IMR-90 (cell line): ENCODE measurements at regions not wholly inside any gene's neighbourhood (a gene's known extent, or its start where the extent isn't known, plus 50 kb on each side); places are given as distances from the start of the nearest gene placed in this dataset.

Experiments
- CHD1 ChIP-seq: IDR thresholded peaks from 2 replicates; pipeline ENCODE4 v1.6.1; 2012; ENCODE audit warnings: low read depth, low read length, improper control_type of control experiment
- MAZ ChIP-seq: IDR thresholded peaks from 2 replicates; pipeline ENCODE4 v1.6.1; 2012; ENCODE audit warnings: low read depth, mild to moderate bottlenecking, low read length, improper control_type of control experiment, moderate library complexity, borderline replicate concordance
- NFE2L2 ChIP-seq: fragments of 150-350 bp; IDR thresholded peaks from 2 replicates; pipeline ENCODE4 v1.6.1; 2016; ENCODE audit warnings: low read depth, mild to moderate bottlenecking, low read length
- TF ChIP-seq, protein P1 (sequence below): conservative IDR thresholded peaks from 2 replicates; pipeline ENCODE4 v1.5.1; 2012; ENCODE audit warnings: mild to moderate bottlenecking, low read depth, low read length, improper control_type of control experiment

DNA sequence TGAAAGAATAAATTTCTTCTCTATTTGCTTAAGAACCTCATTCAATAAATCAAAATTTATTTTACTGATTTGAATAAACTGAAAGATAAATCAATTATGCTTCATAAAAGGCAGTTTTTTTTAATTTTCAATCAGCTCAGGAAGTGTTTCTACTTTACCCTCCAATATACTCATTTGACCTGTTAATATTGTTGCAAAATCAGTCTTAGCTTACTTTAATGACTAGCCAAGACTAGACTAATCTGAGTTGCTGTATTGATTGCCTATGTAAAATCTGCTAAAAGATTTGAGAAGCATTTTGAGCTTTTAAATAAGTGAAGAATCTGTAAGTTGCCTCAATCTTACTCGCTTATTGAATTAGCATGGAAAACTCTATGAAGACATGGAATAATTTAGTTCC, 179.1 kb upstream of the LYPLAL1 start:
- TF ChIP-seq, protein P1, sequence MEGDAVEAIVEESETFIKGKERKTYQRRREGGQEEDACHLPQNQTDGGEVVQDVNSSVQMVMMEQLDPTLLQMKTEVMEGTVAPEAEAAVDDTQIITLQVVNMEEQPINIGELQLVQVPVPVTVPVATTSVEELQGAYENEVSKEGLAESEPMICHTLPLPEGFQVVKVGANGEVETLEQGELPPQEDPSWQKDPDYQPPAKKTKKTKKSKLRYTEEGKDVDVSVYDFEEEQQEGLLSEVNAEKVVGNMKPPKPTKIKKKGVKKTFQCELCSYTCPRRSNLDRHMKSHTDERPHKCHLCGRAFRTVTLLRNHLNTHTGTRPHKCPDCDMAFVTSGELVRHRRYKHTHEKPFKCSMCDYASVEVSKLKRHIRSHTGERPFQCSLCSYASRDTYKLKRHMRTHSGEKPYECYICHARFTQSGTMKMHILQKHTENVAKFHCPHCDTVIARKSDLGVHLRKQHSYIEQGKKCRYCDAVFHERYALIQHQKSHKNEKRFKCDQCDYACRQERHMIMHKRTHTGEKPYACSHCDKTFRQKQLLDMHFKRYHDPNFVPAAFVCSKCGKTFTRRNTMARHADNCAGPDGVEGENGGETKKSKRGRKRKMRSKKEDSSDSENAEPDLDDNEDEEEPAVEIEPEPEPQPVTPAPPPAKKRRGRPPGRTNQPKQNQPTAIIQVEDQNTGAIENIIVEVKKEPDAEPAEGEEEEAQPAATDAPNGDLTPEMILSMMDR = no peak
- TF ChIP-seq MAZ (no peak), NFE2L2 (no peak), CHD1 (no peak)
